Natural killer cell (primary cell): ENCODE measurements at regions not wholly inside any gene's neighbourhood (a gene's known extent, or its start where the extent isn't known, plus 50 kb on each side); places are given as distances from the start of the nearest gene placed in this dataset.

Experiments
- ATAC-seq, 3 donors: fragments of 150-1000 bp in 2 of 3; fragments of 200-7000 bp in 1 of 3; cut with Tn5 transposase; 1 replicate in 1 of 3; 2 replicates in 2 of 3; pipeline ENCODE4 v1.10.0; 2021; ENCODE audit warnings: mild to moderate bottlenecking in 2 of 3, moderate library complexity in 2 of 3
- DNase-seq, 2 donors: peaks; one replicate each; pipeline versions ENCODE4 v3.0.0 to v3.0.0-alpha.2; 2013 to 2021; ENCODE audit warnings: mixed read lengths in 1 of 2
- H3K27ac ChIP-seq: one replicate; pipeline ENCODE4 v1.5.1; 2013; ENCODE audit warnings: mild to moderate bottlenecking, low read length
- H3K27me3 ChIP-seq: one replicate; pipeline ENCODE4 v1.6.1; 2013; ENCODE audit warnings: low read length; ENCODE audit not compliant: control insufficient read depth, insufficient read depth
- H3K36me3 ChIP-seq: one replicate; pipeline ENCODE4 v1.6.1; 2013; ENCODE audit warnings: low read length; ENCODE audit not compliant: control insufficient read depth, insufficient read depth
- H3K4me1 ChIP-seq: one replicate; pipeline ENCODE4 v1.6.1; 2013; ENCODE audit warnings: low read length; ENCODE audit not compliant: control insufficient read depth, insufficient read depth
- H3K4me3 ChIP-seq: one replicate; pipeline ENCODE4 v1.5.1; 2013; ENCODE audit warnings: low read length
- H3K9me3 ChIP-seq: one replicate; pipeline ENCODE4 v1.6.1; 2013; ENCODE audit warnings: low read length; ENCODE audit not compliant: control insufficient read depth, insufficient read depth
- H3K27ac Mint-ChIP-seq, 2 donors: one replicate each; pipeline ENCODE4 v1.8.0; 2022; ENCODE audit warnings: mild to moderate bottlenecking in 2 of 2, mixed read lengths in 2 of 2, moderate library complexity in 1 of 2
- H3K27me3 Mint-ChIP-seq, 2 donors: one replicate each; pipeline ENCODE4 v1.8.0; 2022; ENCODE audit warnings: low read depth in 2 of 2, mixed read lengths in 2 of 2
- H3K36me3 Mint-ChIP-seq: one replicate; pipeline ENCODE4 v1.8.0; 2022; ENCODE audit warnings: mixed read lengths
- H3K4me1 Mint-ChIP-seq, 2 donors: one replicate each; pipeline ENCODE4 v1.8.0; 2022; ENCODE audit warnings: mixed read lengths in 2 of 2
- H3K4me3 Mint-ChIP-seq: one replicate; pipeline ENCODE4 v1.8.0; 2022; ENCODE audit warnings: mild to moderate bottlenecking, moderate library complexity, mixed read lengths
- H3K9me3 Mint-ChIP-seq, 2 donors: one replicate each; pipeline ENCODE4 v1.8.0; 2022; ENCODE audit warnings: mixed read lengths in 2 of 2
- CTCF ChIP-seq: fragments of 200-600 bp; IDR thresholded peaks from one replicate; pipeline ENCODE4 v1.8.0; 2022; ENCODE audit warnings: antibody characterized with exemption
- WGBS: methylation state at CpG from one replicate; pipeline ENCODE4 v1.1.7; 2013; ENCODE audit warnings: missing lambda C conversion rate; ENCODE audit not compliant: insufficient coverage; 5-methylcytosine and 5-hydroxymethylcytosine counted together
- intact Hi-C: fragments of 100-400 bp; cut with micrococcal nuclease; formaldehyde crosslinking; loops from one replicate; pipeline ENCODE4 v1.14.2; 2022

DNA sequence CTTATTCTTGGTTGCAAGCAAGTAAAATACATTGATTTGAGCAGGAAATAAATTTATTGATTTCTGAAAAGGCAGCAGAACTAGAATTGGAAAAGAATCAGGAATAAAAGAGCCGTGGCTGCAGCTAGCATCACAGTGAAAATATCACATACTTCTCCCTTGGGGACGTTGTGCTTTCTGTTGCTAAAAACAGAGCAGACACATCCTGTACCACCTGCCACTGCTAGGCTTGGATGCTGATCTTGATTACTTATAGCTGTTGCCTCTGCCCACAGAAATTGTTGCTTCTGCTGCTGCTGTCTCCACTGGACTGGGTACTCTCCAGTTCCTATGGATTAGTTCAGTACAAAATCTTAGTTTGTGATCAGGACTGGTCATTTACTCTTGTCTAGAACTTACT is 283.8 kb downstream of the C3orf38 start:
- H3K4me1 Mint-ChIP-seq: no peaks in the 10 kb centered on the region
- no peaks in the 10 kb centered on the region for H3K36me3 Mint-ChIP-seq
- Histone ChIP-seq H3K4me3 (no peak overlapping the region), H3K9me3 (no peaks in the 10 kb centered on the region), H3K36me3 (no peaks in the 10 kb centered on the region), H3K27ac (no peak overlapping the region), H3K4me1 (no peaks in the 10 kb centered on the region), H3K27me3 (no peaks in the 10 kb centered on the region)
- 18% methylated on average over 2 of the region's 2 CpGs for WGBS
- H3K4me3 Mint-ChIP-seq: no peak overlapping the region
- no peak overlapping the region for H3K27ac Mint-ChIP-seq
- peaks cover 6 to 10% of the 10 kb centered on the region in 2 donors for H3K9me3 Mint-ChIP-seq
- DNase-seq (no peak), ATAC-seq (no peak)
- intact Hi-C loops: no loop called here
- no peak for TF ChIP-seq CTCF
- H3K27me3 Mint-ChIP-seq: no peaks in the 10 kb centered on the region

GRCh38 chr3:88434001-88434400 is 284.2 kb downstream of the C3orf38 start:
- no peaks in the 10 kb centered on the region for H3K4me1 Mint-ChIP-seq
- no peak overlapping the region for H3K4me3 Mint-ChIP-seq
- no peaks in the 10 kb centered on the region for H3K27me3 ChIP-seq
- H3K36me3 ChIP-seq: no peaks in the 10 kb centered on the region
- H3K9me3 Mint-ChIP-seq: peaks cover 7 to 10% of the 10 kb centered on the region in 2 donors
- no peaks in the 10 kb centered on the region for H3K27me3 Mint-ChIP-seq
- no peak for TF ChIP-seq CTCF
- no peak overlapping the region for H3K27ac Mint-ChIP-seq
- no peak for ATAC-seq
- H3K27ac ChIP-seq: no peak overlapping the region
- no peaks in the 10 kb centered on the region for H3K4me1 ChIP-seq
- intact Hi-C loops: no loop called here
- H3K9me3 ChIP-seq: no peaks in the 10 kb centered on the region
- no peaks in the 10 kb centered on the region for H3K36me3 Mint-ChIP-seq
- DNase-seq: no peak
- WGBS: 55% methylated on average over 2 of the region's 2 CpGs
- H3K4me3 ChIP-seq: no peak overlapping the region

DNA sequence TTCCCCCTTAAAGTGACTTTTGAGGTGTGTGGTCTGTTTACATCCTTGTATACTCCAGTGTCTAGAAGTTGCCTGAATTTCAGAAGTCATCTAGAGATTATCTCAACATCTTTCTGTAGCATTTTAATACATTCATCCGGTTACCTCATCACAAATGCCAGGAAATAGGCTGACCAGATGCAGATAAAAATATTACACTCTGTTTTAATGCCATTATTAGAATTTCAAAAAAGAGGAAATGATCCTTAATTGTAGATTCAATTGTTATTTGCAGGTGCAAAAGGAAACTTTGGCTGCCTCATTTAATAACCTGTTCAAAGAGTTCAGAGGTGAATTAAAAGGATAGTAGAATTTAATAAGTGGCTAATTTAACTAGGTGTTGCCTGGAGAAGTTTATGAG is 290.9 kb downstream of the C3orf38 start:
- Mint-ChIP-seq H3K4me3 (no peak overlapping the region), H3K27ac (no peak overlapping the region), H3K36me3 (no peaks in the 10 kb centered on the region), H3K9me3 (peaks cover 6 to 9% of the 10 kb centered on the region in 2 donors), H3K27me3 (no peaks in the 10 kb centered on the region), H3K4me1 (no peaks in the 10 kb centered on the region)
- ATAC-seq: no peak
- Histone ChIP-seq H3K4me1 (no peaks in the 10 kb centered on the region), H3K4me3 (no peak overlapping the region), H3K27me3 (no peaks in the 10 kb centered on the region), H3K9me3 (no peaks in the 10 kb centered on the region), H3K36me3 (no peaks in the 10 kb centered on the region), H3K27ac (no peak overlapping the region)
- no peak for DNase-seq
- intact Hi-C loops: no loop called here
- no CpG with 5 or more reads among the region's 1 CpG for WGBS
- no peak for TF ChIP-seq CTCF

- TF ChIP-seq CTCF: no peak
- Histone ChIP-seq H3K4me3 (no peak overlapping the region), H3K36me3 (no peaks in the 10 kb centered on the region), H3K27ac (no peak overlapping the region), H3K27me3 (no peaks in the 10 kb centered on the region), H3K4me1 (no peaks in the 10 kb centered on the region), H3K9me3 (no peaks in the 10 kb centered on the region)
- Mint-ChIP-seq H3K27ac (no peak overlapping the region), H3K36me3 (no peaks in the 10 kb centered on the region), H3K27me3 (no peaks in the 10 kb centered on the region), H3K9me3 (peaks cover 11 to 14% of the 10 kb centered on the region in 2 donors), H3K4me1 (no peaks in the 10 kb centered on the region), H3K4me3 (no peak overlapping the region)
- WGBS: 60% methylated on average over 1 of the region's 1 CpG
- ATAC-seq (no peak), DNase-seq (no peak)
- intact Hi-C loops: no loop called here
Measured at GRCh38 chr3:88443066-88443465, 293.3 kb downstream of the C3orf38 start.
